CD14-positive monocyte (primary cell): ENCODE measurements at regions not wholly inside any gene's neighbourhood (a gene's known extent, or its start where the extent isn't known, plus 50 kb on each side); places are given as distances from the start of the nearest gene placed in this dataset.

Experiments used
- DNase-seq, 3 donors: peaks; one replicate each; pipeline ENCODE4 v3.0.0-alpha.2; 2011 to 2022
- H2AFZ ChIP-seq: 2 replicates; pipeline ENCODE4 v1.6.0; 2012; ENCODE audit warnings: mild to moderate bottlenecking, low read depth, low read length, inconsistent platforms; ENCODE audit not compliant: insufficient read depth, poor library complexity, severe bottlenecking
- H3K27ac ChIP-seq, 2 donors: 1 replicate in 1 of 2; 2 replicates in 1 of 2; pipeline ENCODE4 v1.5.1; 2012 to 2013; ENCODE audit warnings: low read length in 2 of 2, control low read depth in 1 of 2, inconsistent platforms in 1 of 2, low read depth in 1 of 2, mild to moderate bottlenecking in 1 of 2
- H3K27me3 ChIP-seq, 2 donors: one replicate each; pipeline versions ENCODE4 v1.6.0 to v1.6.1; 2011 to 2013; ENCODE audit warnings: low read length in 2 of 2; ENCODE audit not compliant: control insufficient read depth in 2 of 2, insufficient read depth in 2 of 2
- H3K36me3 ChIP-seq, 2 donors: replicated peaks in 1 of 2; 1 replicate in 1 of 2; 2 replicates in 1 of 2; pipeline versions ENCODE4 v1.5.1 to v1.6.1; 2012 to 2013; ENCODE audit warnings: low read length in 2 of 2, control low read depth in 1 of 2, inconsistent platforms in 1 of 2, mild to moderate bottlenecking in 1 of 2; ENCODE audit not compliant: insufficient read depth in 2 of 2, control insufficient read depth in 1 of 2
- H3K4me1 ChIP-seq, 2 donors: 1 replicate in 1 of 2; 2 replicates in 1 of 2; pipeline versions ENCODE4 v1.5.1 to v1.6.1; 2012 to 2013; ENCODE audit warnings: low read length in 2 of 2, control low read depth in 1 of 2, inconsistent platforms in 1 of 2, mild to moderate bottlenecking in 1 of 2, moderate library complexity in 1 of 2; ENCODE audit not compliant: insufficient read depth in 2 of 2, control insufficient read depth in 1 of 2
- H3K4me2 ChIP-seq: replicated peaks from 2 replicates; pipeline ENCODE3; 2012; ENCODE audit warnings: low read length, moderate library complexity, mild to moderate bottlenecking; ENCODE audit not compliant: poor library complexity, severe bottlenecking; ENCODE audit errors: extremely low read depth
- H3K4me3 ChIP-seq, 3 experiments: fragments of 200-600 bp in 1 of 3; sonication (generic) in 1 of 3; replicated peaks in 1 of 3; 1 replicate in 2 of 3; 2 replicates in 1 of 3; pipeline ENCODE4 v1.5.1; 2011 to 2013; ENCODE audit warnings: low read length in 3 of 3, mild to moderate bottlenecking in 3 of 3, control low read depth in 2 of 3, low read depth in 2 of 3, inconsistent platforms in 1 of 3, moderate library complexity in 1 of 3
- H3K79me2 ChIP-seq: 2 replicates; pipeline ENCODE4 v1.6.0; 2012; ENCODE audit warnings: mild to moderate bottlenecking, control low read depth, inconsistent platforms, low read length, moderate library complexity; ENCODE audit not compliant: insufficient read depth
- H3K9ac ChIP-seq: 2 replicates; pipeline ENCODE4 v1.6.0; 2017; ENCODE audit warnings: low read length, mild to moderate bottlenecking; ENCODE audit not compliant: insufficient read depth, poor library complexity, severe bottlenecking
- H3K9me3 ChIP-seq, 2 donors: replicated peaks in 1 of 2; 1 replicate in 1 of 2; 2 replicates in 1 of 2; pipeline versions ENCODE4 v1.5.1 to v1.6.1; 2012 to 2013; ENCODE audit warnings: low read length in 2 of 2, control low read depth in 1 of 2; ENCODE audit not compliant: control insufficient read depth in 1 of 2, insufficient read depth in 1 of 2
- H4K20me1 ChIP-seq: 2 replicates; pipeline ENCODE4 v1.6.0; 2012; ENCODE audit warnings: mild to moderate bottlenecking, low read length, control low read depth, moderate library complexity; ENCODE audit not compliant: insufficient read depth
- H3K27ac Mint-ChIP-seq, 7 donors: one replicate each; pipeline ENCODE4 v1.8.0; 2020; ENCODE audit warnings: mild to moderate bottlenecking in 7 of 7, mixed read lengths in 7 of 7, moderate library complexity in 6 of 7, inconsistent platforms in 2 of 7
- H3K27me3 Mint-ChIP-seq, 3 donors: one replicate each; pipeline ENCODE4 v1.8.0; 2021 to 2022; ENCODE audit warnings: low read depth in 3 of 3, mild to moderate bottlenecking in 3 of 3, mixed read lengths in 3 of 3, moderate library complexity in 3 of 3, inconsistent platforms in 1 of 3
- H3K36me3 Mint-ChIP-seq, 2 donors: one replicate each; pipeline ENCODE4 v1.8.0; 2020; ENCODE audit warnings: mixed read lengths in 2 of 2, inconsistent platforms in 1 of 2, mild to moderate bottlenecking in 1 of 2
- H3K4me1 Mint-ChIP-seq: one replicate; pipeline ENCODE4 v1.8.0; 2020; ENCODE audit warnings: mild to moderate bottlenecking, mixed read lengths
- H3K4me3 Mint-ChIP-seq, 2 donors: one replicate each; pipeline ENCODE4 v1.8.0; 2020; ENCODE audit warnings: mild to moderate bottlenecking in 2 of 2, mixed read lengths in 2 of 2, moderate library complexity in 1 of 2
- H3K9me3 Mint-ChIP-seq, 7 donors: one replicate each; pipeline ENCODE4 v1.8.0; 2020 to 2022; ENCODE audit warnings: mixed read lengths in 7 of 7, mild to moderate bottlenecking in 6 of 7, moderate library complexity in 6 of 7, inconsistent platforms in 2 of 7
- WGBS: methylation state at CpG from one replicate; pipeline ENCODE4 v1.1.5; 2013; ENCODE audit warnings: missing lambda C conversion rate; ENCODE audit not compliant: insufficient coverage; 5-methylcytosine and 5-hydroxymethylcytosine counted together
- intact Hi-C, 2 donors: fragments of 100-400 bp; cut with micrococcal nuclease; formaldehyde crosslinking; loops; one replicate each; pipeline versions ENCODE4 v1.15.0 to v1.15.1; 2023
- TF ChIP-seq, protein P1 (sequence below): fragments of 200-600 bp; IDR thresholded peaks from one replicate; pipeline ENCODE4 v1.8.0; 2022; ENCODE audit warnings: antibody characterized with exemption, mild to moderate bottlenecking

DNA sequence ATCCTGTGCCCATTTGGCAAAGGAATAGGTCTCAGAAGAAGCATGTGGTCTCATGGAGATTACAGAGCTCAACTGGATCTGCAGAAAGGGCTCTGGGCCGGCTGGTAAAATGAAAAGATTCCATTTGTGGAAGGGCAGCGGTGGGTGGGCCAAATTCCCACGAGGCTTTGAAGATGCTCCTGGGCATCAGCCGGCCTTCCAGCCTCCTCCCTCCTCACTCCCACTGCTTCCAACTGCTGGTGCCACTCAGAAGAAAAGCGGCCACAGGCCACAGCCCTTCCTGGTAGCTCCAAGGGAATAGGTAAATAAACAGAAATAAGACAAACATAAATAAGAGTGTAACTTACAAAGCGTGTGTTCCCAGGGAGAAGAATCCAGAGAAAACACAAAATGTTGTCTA is 136.3 kb upstream of the SLC44A3 start:
- H3K36me3 Mint-ChIP-seq, result no peaks in the 10 kb centered on the region
- no peak overlapping the region for H3K27ac ChIP-seq
- peaks cover 4 to 9% (median 9%) of the 10 kb centered on the region in 7 donors for H3K9me3 Mint-ChIP-seq
- H3K27me3 Mint-ChIP-seq, result peaks cover 5 to 7% (median 7%) of the 10 kb centered on the region in 3 donors
- peak overlapping the region in 1 of 7 donors; percentile 17 for H3K27ac Mint-ChIP-seq
- no peaks in the 10 kb centered on the region for H3K79me2 ChIP-seq
- H3K4me1 ChIP-seq, result no peaks in the 10 kb centered on the region
- no peak overlapping the region for H3K9ac ChIP-seq
- H3K4me2 ChIP-seq, result no peak overlapping the region
- TF ChIP-seq, protein P1, sequence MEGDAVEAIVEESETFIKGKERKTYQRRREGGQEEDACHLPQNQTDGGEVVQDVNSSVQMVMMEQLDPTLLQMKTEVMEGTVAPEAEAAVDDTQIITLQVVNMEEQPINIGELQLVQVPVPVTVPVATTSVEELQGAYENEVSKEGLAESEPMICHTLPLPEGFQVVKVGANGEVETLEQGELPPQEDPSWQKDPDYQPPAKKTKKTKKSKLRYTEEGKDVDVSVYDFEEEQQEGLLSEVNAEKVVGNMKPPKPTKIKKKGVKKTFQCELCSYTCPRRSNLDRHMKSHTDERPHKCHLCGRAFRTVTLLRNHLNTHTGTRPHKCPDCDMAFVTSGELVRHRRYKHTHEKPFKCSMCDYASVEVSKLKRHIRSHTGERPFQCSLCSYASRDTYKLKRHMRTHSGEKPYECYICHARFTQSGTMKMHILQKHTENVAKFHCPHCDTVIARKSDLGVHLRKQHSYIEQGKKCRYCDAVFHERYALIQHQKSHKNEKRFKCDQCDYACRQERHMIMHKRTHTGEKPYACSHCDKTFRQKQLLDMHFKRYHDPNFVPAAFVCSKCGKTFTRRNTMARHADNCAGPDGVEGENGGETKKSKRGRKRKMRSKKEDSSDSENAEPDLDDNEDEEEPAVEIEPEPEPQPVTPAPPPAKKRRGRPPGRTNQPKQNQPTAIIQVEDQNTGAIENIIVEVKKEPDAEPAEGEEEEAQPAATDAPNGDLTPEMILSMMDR, result no peak
- H2AFZ ChIP-seq, result no peak overlapping the region
- H3K4me3 ChIP-seq, result no peak overlapping the region
- DNase-seq, result no peak
- H3K4me3 Mint-ChIP-seq, result no peak overlapping the region
- H3K27me3 ChIP-seq, result no peaks in the 10 kb centered on the region
- peaks cover 0 to 6% of the 10 kb centered on the region in 2 donors for H3K9me3 ChIP-seq
- 86% methylated on average over 1 of the region's 6 CpGs for WGBS
- H3K4me1 Mint-ChIP-seq, result peaks cover under 1% of the 10 kb centered on the region
- no peaks in the 10 kb centered on the region for H4K20me1 ChIP-seq
- intact Hi-C loops, result no loop called here
- no peaks in the 10 kb centered on the region for H3K36me3 ChIP-seq

DNA sequence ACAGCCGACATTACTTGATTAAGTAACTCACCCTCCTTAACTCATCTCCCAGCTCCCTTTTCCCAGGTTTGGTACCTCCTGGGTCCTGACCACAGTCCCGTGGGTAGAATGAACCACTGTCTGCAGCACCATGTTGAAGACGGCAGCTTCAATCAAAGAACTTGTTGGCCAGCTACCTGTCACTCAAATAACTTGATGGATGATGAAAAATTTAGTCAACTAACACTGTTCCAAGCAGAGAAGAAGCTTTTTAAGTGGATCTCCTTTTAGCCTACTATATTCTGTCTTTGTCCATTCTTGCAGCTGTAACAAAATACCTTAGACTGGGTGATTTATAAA is 138.4 kb upstream of the F3 start:
- Histone ChIP-seq H3K9ac (no peak overlapping the region), H3K9me3 (no peaks in the 10 kb centered on the region), H3K27me3 (no peaks in the 10 kb centered on the region), H3K36me3 (no peaks in the 10 kb centered on the region), H3K79me2 (no peaks in the 10 kb centered on the region), H3K4me2 (no peak overlapping the region), H3K4me1 (no peaks in the 10 kb centered on the region), H3K27ac (no peak overlapping the region), H3K4me3 (no peak overlapping the region), H4K20me1 (no peaks in the 10 kb centered on the region), H2AFZ (no peak overlapping the region)
- TF ChIP-seq, protein P1, result no peak
- Mint-ChIP-seq H3K36me3 (no peaks in the 10 kb centered on the region), H3K4me1 (peaks cover 10% of the 10 kb centered on the region), H3K27me3 (peaks cover 2 to 9% (median 7%) of the 10 kb centered on the region in 3 donors), H3K9me3 (peaks cover 0 to 4% (median 1%) of the 10 kb centered on the region in 7 donors), H3K4me3 (no peak overlapping the region), H3K27ac (no peak overlapping the region)
- no CpG with 5 or more reads among the region's 3 CpGs for WGBS
- DNase-seq, result no peak
- intact Hi-C loops, result no loop called here
